A549 (cell line): ENCODE measurements at regions not wholly inside any gene's neighbourhood (a gene's known extent, or its start where the extent isn't known, plus 50 kb on each side); places are given as distances from the start of the nearest gene placed in this dataset.
"Not testable (repeated sequence)": the region's sequence is repeated elsewhere in the genome, so short reads cannot be mapped to it uniquely, and the experiment has no call there.

ENCODE experiments used
- ATAC-seq, 2 experiments: fragments of 200-7000 bp in 1 of 2; fragments of >200 bp in 1 of 2; cut with Nextera tagmentation in 1 of 2; cut with Tn5 transposase in 1 of 2; 3 replicates each; pipeline versions ENCODE4 v1.8.0 to v1.9.1; 2018 to 2020; ENCODE audit warnings: mild to moderate bottlenecking in 1 of 2, moderate library complexity in 1 of 2
- CTCF ChIA-PET: fragments of 300-600 bp; sonication (Branson Sonifier 250); formaldehyde crosslinking; extraction: SDS; loops from one replicate; lab custom pipeline; 2021; ENCODE audit warnings: antibody characterized with exemption, inconsistent platforms; lab: Yijun Ruan, JAX
- POLR2A ChIA-PET: fragments of 350-600 bp; formaldehyde crosslinking; extraction: SDS; loops from one replicate; lab custom pipeline; 2021; ENCODE audit warnings: antibody characterized with exemption, inconsistent platforms; lab: Yijun Ruan, JAX
- DNase-seq, 2 experiments: peaks; one replicate each; pipeline versions ENCODE4 v3.0.0 to v3.0.0-alpha.2; 2011 to 2016; ENCODE audit warnings: low read depth in 1 of 2, low spot score in 1 of 2
- FAIRE-seq: peaks from 2 replicates; lab custom pipeline; 2011; peaks lifted over from hg19 to GRCh38; lab: Jason Lieb, UNC
- H3K27ac ChIP-seq, 2 experiments: fragments of >200 bp; sonication (Bioruptor Twin); formaldehyde crosslinking; 3 replicates each; pipeline ENCODE4 v1.5.1; 2016 to 2017
- H3K4me1 ChIP-seq: fragments of >200 bp; sonication (Bioruptor Twin); formaldehyde crosslinking; 3 replicates; pipeline ENCODE4 v1.6.1; 2016
- H3K4me2 ChIP-seq: fragments of >200 bp; sonication (Bioruptor Twin); formaldehyde crosslinking; 3 replicates; pipeline ENCODE4 v1.6.1; 2016
- H3K4me3 ChIP-seq: fragments of >200 bp; sonication (Bioruptor Twin); formaldehyde crosslinking; 3 replicates; pipeline ENCODE4 v1.5.1; 2016
- H3K9me3 ChIP-seq: fragments of >200 bp; sonication (Bioruptor Twin); formaldehyde crosslinking; 3 replicates; pipeline ENCODE4 v1.6.1; 2016
- ATOH8 ChIP-seq: fragments of 250-450 bp; sonication (Bioruptor Pico); IDR thresholded peaks from 2 replicates; pipeline ENCODE4 v1.5.0; 2020; ENCODE audit warnings: low read depth, mild to moderate bottlenecking, moderate library complexity
- CBX2 ChIP-seq: fragments of 200-600 bp; sonication (generic); IDR thresholded peaks from 2 replicates; pipeline ENCODE4 v1.6.1; 2016; ENCODE audit warnings: low read depth, mild to moderate bottlenecking, borderline replicate concordance
- CHD2 ChIP-seq: fragments of 150-350 bp; IDR thresholded peaks from 2 replicates; pipeline ENCODE4 v1.6.1; 2014; ENCODE audit warnings: low read length; ENCODE audit not compliant: partially characterized antibody
- EHF ChIP-seq: fragments of 250-450 bp; sonication (Bioruptor Pico); IDR thresholded peaks from 2 replicates; pipeline ENCODE4 v1.5.0; 2020; ENCODE audit warnings: mild to moderate bottlenecking
- EHMT2 ChIP-seq: fragments of 200-600 bp; sonication (generic); IDR thresholded peaks from 2 replicates; pipeline ENCODE4 v1.6.1; 2016; ENCODE audit warnings: antibody characterized with exemption, low read depth, mild to moderate bottlenecking, moderate library complexity
- FOXS1 ChIP-seq: fragments of 250-450 bp; sonication (Bioruptor Pico); IDR thresholded peaks from 2 replicates; pipeline ENCODE4 v1.5.0; 2020; ENCODE audit warnings: mild to moderate bottlenecking, moderate library complexity
- HMGXB4 ChIP-seq: fragments of 250-450 bp; sonication (Bioruptor Pico); IDR thresholded peaks from 2 replicates; pipeline ENCODE4 v1.5.0; 2021; ENCODE audit warnings: mild to moderate bottlenecking, moderate library complexity, borderline replicate concordance
- HOXA7 ChIP-seq: fragments of 250-450 bp; sonication (Bioruptor Pico); IDR thresholded peaks from 2 replicates; pipeline ENCODE4 v1.5.0; 2020; ENCODE audit warnings: mild to moderate bottlenecking, moderate library complexity
- HOXB5 ChIP-seq: fragments of 250-450 bp; sonication (Bioruptor Pico); IDR thresholded peaks from 2 replicates; pipeline ENCODE4 v1.5.0; 2020; ENCODE audit warnings: mild to moderate bottlenecking, moderate library complexity
- JUN ChIP-seq, 2 experiments: fragments of >200 bp; sonication (Bioruptor Twin); formaldehyde crosslinking; IDR thresholded peaks; 2 replicates in 1 of 2; 3 replicates in 1 of 2; pipeline ENCODE4 v1.6.1; 2016 to 2017
- NFE2L2 ChIP-seq: fragments of 150-350 bp; conservative IDR thresholded peaks from 2 replicates; pipeline ENCODE4 v1.6.1; 2014; ENCODE audit warnings: low read length
- NPAS2 ChIP-seq: fragments of 250-450 bp; sonication (Bioruptor Pico); IDR thresholded peaks from 2 replicates; pipeline ENCODE4 v1.8.0; 2022; ENCODE audit warnings: mild to moderate bottlenecking, moderate library complexity, borderline replicate concordance
- NR3C1 ChIP-seq: fragments of >200 bp; sonication (Bioruptor Twin); formaldehyde crosslinking; IDR thresholded peaks from 3 replicates; pipeline ENCODE4 v1.6.1; 2017
- PHF8 ChIP-seq: fragments of 200-600 bp; sonication (generic); IDR thresholded peaks from 2 replicates; pipeline ENCODE4 v1.6.1; 2016; ENCODE audit warnings: low read depth, mild to moderate bottlenecking, antibody characterized with exemption, moderate library complexity, borderline replicate concordance
- POLR2A ChIP-seq: IDR thresholded peaks from 2 replicates; pipeline ENCODE4 v1.6.1; 2012; ENCODE audit warnings: mild to moderate bottlenecking, low read length
- RARB ChIP-seq: fragments of 250-450 bp; sonication (Bioruptor Pico); IDR thresholded peaks from 2 replicates; pipeline ENCODE4 v1.8.0; 2021; ENCODE audit warnings: mild to moderate bottlenecking, moderate library complexity
- RNF2 ChIP-seq: fragments of 200-600 bp; sonication (generic); IDR thresholded peaks from 2 replicates; pipeline ENCODE4 v1.6.1; 2016; ENCODE audit warnings: low read depth, mild to moderate bottlenecking, antibody characterized with exemption, moderate library complexity, borderline replicate concordance
- SMC3 ChIP-seq: fragments of >200 bp; sonication (Bioruptor Twin); formaldehyde crosslinking; IDR thresholded peaks from 3 replicates; pipeline ENCODE4 v1.6.1; 2018; ENCODE audit warnings: inconsistent platforms
- ZFP36 ChIP-seq: fragments of 450-650 bp; IDR thresholded peaks from 2 replicates; pipeline ENCODE4 v1.6.1; 2014; ENCODE audit warnings: borderline replicate concordance; ENCODE audit not compliant: partially characterized antibody
- ZNF302 ChIP-seq: fragments of 250-450 bp; sonication (Bioruptor Pico); IDR thresholded peaks from 2 replicates; pipeline ENCODE4 v1.9.0; 2021; ENCODE audit warnings: inconsistent platforms, mild to moderate bottlenecking, moderate library complexity
- ZSCAN20 ChIP-seq: fragments of 250-450 bp; sonication (Bioruptor Pico); IDR thresholded peaks from 2 replicates; pipeline ENCODE4 v1.8.0; 2022; ENCODE audit warnings: mild to moderate bottlenecking, moderate library complexity
- WGBS: methylation state at CpG from one replicate; pipeline ENCODE4 v1.1.6; 2017; ENCODE audit errors: missing lambda C conversion rate; 5-methylcytosine and 5-hydroxymethylcytosine counted together
- TF ChIP-seq, protein P1 (sequence below): IDR thresholded peaks from 2 replicates; pipeline ENCODE4 v1.6.1; 2012

DNA sequence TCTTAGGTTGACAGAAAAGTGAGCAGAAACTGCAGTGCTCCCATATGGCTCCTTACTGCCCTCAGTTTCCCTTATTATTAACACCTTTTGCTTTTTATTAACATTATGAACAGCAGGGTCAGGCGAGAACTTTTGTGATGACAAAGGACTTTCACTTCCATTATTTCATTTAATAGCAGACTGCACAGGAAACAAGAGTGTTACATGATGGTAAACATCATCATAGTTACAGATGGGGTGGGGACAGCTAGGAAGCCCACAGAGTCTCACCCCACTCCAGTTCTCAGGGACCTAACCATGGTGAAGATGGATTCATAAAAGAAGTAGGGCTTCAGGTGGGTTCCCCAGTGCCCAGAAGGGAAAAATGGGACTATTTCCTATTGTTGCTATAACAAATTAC, 110.1 kb upstream of the PELI2 start:
- WGBS = 15% methylated on average over 1 of the region's 1 CpG
- H3K4me2 ChIP-seq = no peak overlapping the region
- ATAC-seq = no peak
- H3K9me3 ChIP-seq = no peaks in the 10 kb centered on the region
- H3K4me1 ChIP-seq = peaks cover 15% of the 10 kb centered on the region; the same call in 1 of the 3 replicates
- ChIA-PET POLR2A (no interaction called here), CTCF (no interaction called here)
- H3K27ac ChIP-seq = no peak overlapping the region
- DNase-seq = no peak
- FAIRE-seq = no peak
- no peak overlapping the region for H3K4me3 ChIP-seq
- TF ChIP-seq ZSCAN20 (CRISPR knock-in tag) = no peak
- TF ChIP-seq FOXS1 (CRISPR knock-in tag) = no peak
- no peak for TF ChIP-seq NPAS2
- TF ChIP-seq SMC3 = no peak
- TF ChIP-seq PHF8 = no peak
- TF ChIP-seq CHD2 = no peak
- no peak for TF ChIP-seq RARB (CRISPR knock-in tag)
- TF ChIP-seq ZNF302 = no peak
- TF ChIP-seq HMGXB4 (CRISPR knock-in tag) = no peak
- no peak for TF ChIP-seq ATOH8 (CRISPR knock-in tag)
- TF ChIP-seq NFE2L2 = no peak
- TF ChIP-seq, protein P1, sequence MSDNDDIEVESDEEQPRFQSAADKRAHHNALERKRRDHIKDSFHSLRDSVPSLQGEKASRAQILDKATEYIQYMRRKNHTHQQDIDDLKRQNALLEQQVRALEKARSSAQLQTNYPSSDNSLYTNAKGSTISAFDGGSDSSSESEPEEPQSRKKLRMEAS = no peak
- no peak for TF ChIP-seq NR3C1
- TF ChIP-seq ZFP36 = no peak
- no peak for TF ChIP-seq JUN (IDR thresholded peaks at IDR 0.05)
- no peak for TF ChIP-seq HOXA7 (CRISPR knock-in tag)
- no peak for TF ChIP-seq HOXB5 (CRISPR knock-in tag)
- no peak for TF ChIP-seq EHMT2

GRCh38 chr14:56008661-56009060, 109.5 kb upstream of the PELI2 start:
- ATAC-seq, H3K4me3 ChIP-seq, H3K9me3 ChIP-seq, H3K27ac ChIP-seq, POLR2A ChIA-PET, CTCF ChIA-PET, FAIRE-seq, H3K4me2 ChIP-seq, DNase-seq: not testable (repeated sequence)
- 89% methylated on average over 3 of the region's 3 CpGs for WGBS
- peaks cover 15% of the 10 kb centered on the region; the same call in 1 of the 3 replicates for H3K4me1 ChIP-seq

DNA sequence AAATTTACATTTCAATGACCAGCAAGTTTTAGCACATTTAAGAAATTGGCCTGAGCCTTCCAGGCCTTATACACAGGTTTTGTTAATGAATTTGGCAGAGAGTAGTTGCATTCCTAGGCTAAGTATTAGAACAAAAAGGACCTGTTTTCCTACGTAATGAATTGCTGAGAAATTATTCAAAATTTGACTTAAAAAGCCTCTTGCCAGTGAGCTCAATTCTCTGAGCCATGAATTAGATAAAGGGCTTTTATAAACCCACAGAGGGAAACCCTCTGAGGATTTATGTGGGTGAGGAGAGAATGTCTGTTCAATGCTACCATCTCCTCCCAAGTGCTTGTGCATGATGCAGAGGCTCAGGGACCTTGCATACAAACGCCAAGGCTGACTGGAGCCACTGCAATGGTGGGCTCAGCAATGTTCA, 94.5 kb upstream of the PELI2 start:
- Histone ChIP-seq H3K4me2 (no peak overlapping the region), H3K9me3 (no peaks in the 10 kb centered on the region), H3K4me3 (no peak overlapping the region), H3K27ac (no peak overlapping the region), H3K4me1 (no peaks in the 10 kb centered on the region)
- CTCF ChIA-PET = no interaction called here
- FAIRE-seq (no peak), ATAC-seq (no peak), DNase-seq (no peak)
- POLR2A ChIA-PET = no interaction called here
- no peak for TF ChIP-seq RNF2
- no peak for TF ChIP-seq CBX2
- no peak for TF ChIP-seq POLR2A
- TF ChIP-seq FOXS1 (CRISPR knock-in tag) = no peak
- TF ChIP-seq EHF (CRISPR knock-in tag) = no peak
- no peak for TF ChIP-seq RARB (CRISPR knock-in tag)
- 57% methylated on average over 2 of the region's 2 CpGs for WGBS
